SK-N-SH treated with all-trans-retinoic acid at 6 μM for 48 hours (cell line): ENCODE measurements at regions not wholly inside any gene's neighbourhood (a gene's known extent, or its start where the extent isn't known, plus 50 kb on each side); places are given as distances from the start of the nearest gene placed in this dataset.

Source experiments
- OSR1 ChIP-seq: fragments of 250-450 bp; sonication (Bioruptor Pico); IDR thresholded peaks from 2 replicates; pipeline ENCODE4 v1.8.0; 2022; ENCODE audit warnings: moderate library complexity, mild to moderate bottlenecking, inconsistent platforms
- ZFP3 ChIP-seq: fragments of 250-450 bp; sonication (Bioruptor Pico); IDR thresholded peaks from 2 replicates; pipeline ENCODE4 v1.5.0; 2020; ENCODE audit warnings: mild to moderate bottlenecking, moderate library complexity
- ZNF70 ChIP-seq: fragments of 450-650 bp; formaldehyde crosslinking; IDR thresholded peaks from 2 replicates; pipeline ENCODE4 v1.5.0; 2020; ENCODE audit warnings: mild to moderate bottlenecking, moderate library complexity
- ZNF8 ChIP-seq: fragments of 450-650 bp; formaldehyde crosslinking; IDR thresholded peaks from 2 replicates; pipeline ENCODE4 v1.5.0; 2020; ENCODE audit warnings: mild to moderate bottlenecking, moderate library complexity
- TF ChIP-seq, protein P1 (sequence below): fragments of 250-450 bp; sonication (Bioruptor Pico); IDR thresholded peaks from 2 replicates; pipeline ENCODE4 v1.5.1; 2021; ENCODE audit warnings: mild to moderate bottlenecking, moderate library complexity
- TF ChIP-seq, protein P2 (sequence below): fragments of 250-450 bp; sonication (Bioruptor Pico); IDR thresholded peaks from 2 replicates; pipeline ENCODE4 v1.8.0; 2020; ENCODE audit warnings: mild to moderate bottlenecking, moderate library complexity, borderline replicate concordance
- TF ChIP-seq, protein P3 (sequence below): fragments of 250-450 bp; sonication (Bioruptor Pico); IDR thresholded peaks from 2 replicates; pipeline ENCODE4 v1.5.1; 2020; ENCODE audit warnings: low read depth, mild to moderate bottlenecking, moderate library complexity

DNA sequence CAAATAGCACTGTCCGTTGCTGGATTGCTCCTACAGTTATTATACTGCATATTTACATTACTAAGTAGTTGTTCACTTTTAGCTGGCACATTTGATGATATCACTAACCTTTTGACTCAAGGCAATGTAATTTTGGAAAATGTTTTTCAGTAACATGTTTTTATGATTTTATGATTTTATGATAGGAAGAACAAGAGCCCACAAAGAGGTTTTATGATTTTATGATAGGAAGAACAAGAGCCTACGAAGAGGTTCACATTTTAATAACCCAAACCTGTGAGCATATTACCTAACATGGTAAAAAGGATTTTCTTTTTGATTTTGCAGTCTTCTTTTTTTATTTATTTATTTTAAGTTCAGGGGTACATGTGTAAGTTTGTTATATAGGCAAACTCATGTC lies 172.3 kb upstream of the TPM1 start:
- TF ChIP-seq, protein P1, sequence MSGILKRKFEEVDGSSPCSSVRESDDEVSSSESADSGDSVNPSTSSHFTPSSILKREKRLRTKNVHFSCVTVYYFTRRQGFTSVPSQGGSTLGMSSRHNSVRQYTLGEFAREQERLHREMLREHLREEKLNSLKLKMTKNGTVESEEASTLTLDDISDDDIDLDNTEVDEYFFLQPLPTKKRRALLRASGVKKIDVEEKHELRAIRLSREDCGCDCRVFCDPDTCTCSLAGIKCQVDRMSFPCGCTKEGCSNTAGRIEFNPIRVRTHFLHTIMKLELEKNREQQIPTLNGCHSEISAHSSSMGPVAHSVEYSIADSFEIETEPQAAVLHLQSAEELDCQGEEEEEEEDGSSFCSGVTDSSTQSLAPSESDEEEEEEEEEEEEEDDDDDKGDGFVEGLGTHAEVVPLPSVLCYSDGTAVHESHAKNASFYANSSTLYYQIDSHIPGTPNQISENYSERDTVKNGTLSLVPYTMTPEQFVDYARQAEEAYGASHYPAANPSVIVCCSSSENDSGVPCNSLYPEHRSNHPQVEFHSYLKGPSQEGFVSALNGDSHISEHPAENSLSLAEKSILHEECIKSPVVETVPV (CRISPR knock-in tag): no peak
- TF ChIP-seq, protein P2, sequence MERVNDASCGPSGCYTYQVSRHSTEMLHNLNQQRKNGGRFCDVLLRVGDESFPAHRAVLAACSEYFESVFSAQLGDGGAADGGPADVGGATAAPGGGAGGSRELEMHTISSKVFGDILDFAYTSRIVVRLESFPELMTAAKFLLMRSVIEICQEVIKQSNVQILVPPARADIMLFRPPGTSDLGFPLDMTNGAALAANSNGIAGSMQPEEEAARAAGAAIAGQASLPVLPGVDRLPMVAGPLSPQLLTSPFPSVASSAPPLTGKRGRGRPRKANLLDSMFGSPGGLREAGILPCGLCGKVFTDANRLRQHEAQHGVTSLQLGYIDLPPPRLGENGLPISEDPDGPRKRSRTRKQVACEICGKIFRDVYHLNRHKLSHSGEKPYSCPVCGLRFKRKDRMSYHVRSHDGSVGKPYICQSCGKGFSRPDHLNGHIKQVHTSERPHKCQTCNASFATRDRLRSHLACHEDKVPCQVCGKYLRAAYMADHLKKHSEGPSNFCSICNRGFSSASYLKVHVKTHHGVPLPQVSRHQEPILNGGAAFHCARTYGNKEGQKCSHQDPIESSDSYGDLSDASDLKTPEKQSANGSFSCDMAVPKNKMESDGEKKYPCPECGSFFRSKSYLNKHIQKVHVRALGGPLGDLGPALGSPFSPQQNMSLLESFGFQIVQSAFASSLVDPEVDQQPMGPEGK (CRISPR knock-in tag): no peak
- TF ChIP-seq ZNF8 (no peak), ZFP3 (no peak), OSR1 (no peak), ZNF70 (no peak)
- TF ChIP-seq, protein P3, sequence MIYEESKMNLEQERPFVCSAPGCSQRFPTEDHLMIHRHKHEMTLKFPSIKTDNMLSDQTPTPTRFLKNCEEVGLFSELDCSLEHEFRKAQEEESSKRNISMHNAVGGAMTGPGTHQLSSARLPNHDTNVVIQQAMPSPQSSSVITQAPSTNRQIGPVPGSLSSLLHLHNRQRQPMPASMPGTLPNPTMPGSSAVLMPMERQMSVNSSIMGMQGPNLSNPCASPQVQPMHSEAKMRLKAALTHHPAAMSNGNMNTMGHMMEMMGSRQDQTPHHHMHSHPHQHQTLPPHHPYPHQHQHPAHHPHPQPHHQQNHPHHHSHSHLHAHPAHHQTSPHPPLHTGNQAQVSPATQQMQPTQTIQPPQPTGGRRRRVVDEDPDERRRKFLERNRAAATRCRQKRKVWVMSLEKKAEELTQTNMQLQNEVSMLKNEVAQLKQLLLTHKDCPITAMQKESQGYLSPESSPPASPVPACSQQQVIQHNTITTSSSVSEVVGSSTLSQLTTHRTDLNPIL (CRISPR knock-in tag): no peak
